H9 (cell line): ENCODE measurements at regions not wholly inside any gene's neighbourhood (a gene's known extent, or its start where the extent isn't known, plus 50 kb on each side); places are given as distances from the start of the nearest gene placed in this dataset.

ENCODE experiments used
- DNase-seq: peaks from one replicate; pipeline ENCODE4 v3.0.0-alpha.2; 2017
- H2AFZ ChIP-seq: one replicate; pipeline ENCODE4 v1.6.1; 2013; ENCODE audit warnings: mild to moderate bottlenecking, low read length, control low read depth, moderate library complexity
- H2AK5ac ChIP-seq: 2 replicates; pipeline ENCODE4 v1.6.1; 2013; ENCODE audit warnings: low read length, control low read depth, mixed read lengths; ENCODE audit not compliant: insufficient read length
- H2BK120ac ChIP-seq: one replicate; pipeline ENCODE4 v1.6.1; 2013; ENCODE audit warnings: low read depth, mild to moderate bottlenecking, low read length, control low read depth, inconsistent platforms; ENCODE audit not compliant: poor library complexity, severe bottlenecking
- H2BK12ac ChIP-seq: 2 replicates; pipeline ENCODE4 v1.6.1; 2013; ENCODE audit warnings: low read length, control low read depth, mixed read lengths, low read depth; ENCODE audit not compliant: insufficient read length
- H2BK15ac ChIP-seq: 2 replicates; pipeline ENCODE4 v1.6.1; 2013; ENCODE audit warnings: low read depth, low read length, control low read depth
- H2BK20ac ChIP-seq: one replicate; pipeline ENCODE4 v1.6.1; 2013; ENCODE audit warnings: low read depth, mild to moderate bottlenecking, low read length, control low read depth, inconsistent platforms; ENCODE audit not compliant: poor library complexity, severe bottlenecking
- H2BK5ac ChIP-seq: 2 replicates; pipeline ENCODE4 v1.6.1; 2013; ENCODE audit warnings: low read length, control low read depth, mixed read lengths; ENCODE audit not compliant: insufficient read length
- H3K14ac ChIP-seq: 2 replicates; pipeline ENCODE4 v1.6.1; 2013; ENCODE audit warnings: low read length, control low read depth; ENCODE audit not compliant: insufficient read depth
- H3K18ac ChIP-seq: 2 replicates; pipeline ENCODE4 v1.6.1; 2013; ENCODE audit warnings: low read depth, mild to moderate bottlenecking, mixed read lengths, low read length, control low read depth; ENCODE audit not compliant: insufficient read length
- H3K23ac ChIP-seq: 2 replicates; pipeline ENCODE4 v1.6.1; 2013; ENCODE audit warnings: low read length, control low read depth, mixed read lengths, low read depth; ENCODE audit not compliant: insufficient read length
- H3K23me2 ChIP-seq: 2 replicates; pipeline ENCODE4 v1.6.1; 2013; ENCODE audit warnings: low read depth, mild to moderate bottlenecking, mixed read lengths, low read length, control low read depth; ENCODE audit not compliant: insufficient read length, poor library complexity, severe bottlenecking
- H3K27ac ChIP-seq: 2 replicates; pipeline ENCODE4 v1.5.1; 2013; ENCODE audit warnings: low read length, control low read depth, mixed read lengths, low read depth; ENCODE audit not compliant: insufficient read length
- H3K27me3 ChIP-seq: 2 replicates; pipeline ENCODE4 v1.6.1; 2013; ENCODE audit warnings: low read length, control low read depth, inconsistent platforms; ENCODE audit not compliant: insufficient read depth
- H3K4ac ChIP-seq: 2 replicates; pipeline ENCODE4 v1.6.1; 2013; ENCODE audit warnings: low read depth, mild to moderate bottlenecking, control low read depth, inconsistent platforms, low read length, moderate library complexity
- H3K4me1 ChIP-seq: 2 replicates; pipeline ENCODE4 v1.6.1; 2013; ENCODE audit warnings: low read length, control low read depth, inconsistent platforms; ENCODE audit not compliant: insufficient read depth
- H3K4me2 ChIP-seq: 2 replicates; pipeline ENCODE4 v1.6.1; 2013; ENCODE audit warnings: low read length, control low read depth, mixed read lengths; ENCODE audit not compliant: insufficient read length, insufficient read depth
- H3K56ac ChIP-seq: 2 replicates; pipeline ENCODE4 v1.6.1; 2013; ENCODE audit warnings: low read depth, mild to moderate bottlenecking, mixed read lengths, low read length, control low read depth; ENCODE audit not compliant: insufficient read length
- H3K79me1 ChIP-seq: 2 replicates; pipeline ENCODE4 v1.6.1; 2013; ENCODE audit warnings: low read depth, mild to moderate bottlenecking, moderate library complexity, low read length, control low read depth, inconsistent platforms; ENCODE audit not compliant: insufficient read depth, poor library complexity, severe bottlenecking
- H3K79me2 ChIP-seq: 2 replicates; pipeline ENCODE4 v1.6.1; 2013; ENCODE audit warnings: low read length, control low read depth, inconsistent platforms; ENCODE audit not compliant: insufficient read depth
- H3K9ac ChIP-seq: 2 replicates; pipeline ENCODE4 v1.6.1; 2013; ENCODE audit warnings: low read length, control low read depth, mixed read lengths; ENCODE audit not compliant: insufficient read length; ENCODE audit errors: extremely low read depth
- H3K9me3 ChIP-seq: one replicate; pipeline ENCODE4 v1.6.1; 2013; ENCODE audit warnings: low read depth, low read length, inconsistent platforms; ENCODE audit not compliant: control insufficient read depth
- H3T11ph ChIP-seq: one replicate; pipeline ENCODE4 v1.6.1; 2013; ENCODE audit warnings: mild to moderate bottlenecking, low read length, control low read depth, inconsistent platforms
- H4K20me1 ChIP-seq: one replicate; pipeline ENCODE4 v1.6.1; 2013; ENCODE audit not compliant: control insufficient read depth, insufficient read length, insufficient read depth
- H4K5ac ChIP-seq: 2 replicates; pipeline ENCODE4 v1.6.1; 2013; ENCODE audit warnings: low read depth, mild to moderate bottlenecking, mixed read lengths, low read length, control low read depth; ENCODE audit not compliant: insufficient read length
- H4K8ac ChIP-seq: replicated peaks from 2 replicates; pipeline ENCODE4 v1.6.1; 2013; ENCODE audit warnings: low read length, control low read depth, mixed read lengths, low read depth; ENCODE audit not compliant: insufficient read length
- H4K91ac ChIP-seq: 2 replicates; pipeline ENCODE4 v1.6.1; 2013; ENCODE audit warnings: low read depth, mild to moderate bottlenecking, moderate library complexity, mixed read lengths, low read length, control low read depth; ENCODE audit not compliant: insufficient read length
- H3K27ac Mint-ChIP-seq, 3 experiments: 2 replicates in 2 of 3; 3 replicates in 1 of 3; pipeline ENCODE4 v1.8.0; 2020 to 2021; ENCODE audit warnings: mixed read lengths in 3 of 3, mild to moderate bottlenecking in 1 of 3, moderate library complexity in 1 of 3
- H3K27me3 Mint-ChIP-seq: 2 replicates; pipeline ENCODE4 v1.8.0; 2021; ENCODE audit warnings: low read depth, mild to moderate bottlenecking, moderate library complexity, mixed read lengths
- H3K36me3 Mint-ChIP-seq, 3 experiments: 2 replicates in 2 of 3; 3 replicates in 1 of 3; pipeline ENCODE4 v1.8.0; 2020 to 2021; ENCODE audit warnings: low read depth in 3 of 3, mixed read lengths in 3 of 3; ENCODE audit not compliant: insufficient read depth in 1 of 3
- H3K4me1 Mint-ChIP-seq, 2 experiments: 2 replicates each; pipeline ENCODE4 v1.8.0; 2020; ENCODE audit warnings: mixed read lengths in 2 of 2
- H3K4me3 Mint-ChIP-seq, 2 experiments: 2 replicates in 1 of 2; 3 replicates in 1 of 2; pipeline ENCODE4 v1.8.0; 2020 to 2021; ENCODE audit warnings: mild to moderate bottlenecking in 2 of 2, mixed read lengths in 2 of 2, moderate library complexity in 1 of 2
- H3K9me3 Mint-ChIP-seq, 2 experiments: 2 replicates in 1 of 2; 3 replicates in 1 of 2; pipeline ENCODE4 v1.8.0; 2020; ENCODE audit warnings: mild to moderate bottlenecking in 2 of 2, mixed read lengths in 2 of 2, moderate library complexity in 1 of 2
- CTCF ChIP-seq: fragments of 200-600 bp; sonication (generic); conservative IDR thresholded peaks from 3 replicates; pipeline ENCODE4 v1.8.0; 2021; ENCODE audit warnings: antibody characterized with exemption, mild to moderate bottlenecking
- WGBS: extraction: QIAGEN DNeasy Blood & Tissue Kit; methylation state at CpG from one replicate; pipeline ENCODE4 v1.1.7; 2013; ENCODE audit warnings: missing lambda C conversion rate, low lambda C conversion rate, mixed read lengths; ENCODE audit not compliant: insufficient read length; ENCODE audit errors: extremely low coverage; 5-methylcytosine and 5-hydroxymethylcytosine counted together

- no peaks in the 10 kb centered on the region for H3K79me1 ChIP-seq
- H3K9ac ChIP-seq = no peak overlapping the region
- H4K20me1 ChIP-seq = no peaks in the 10 kb centered on the region
- no peak overlapping the region for H2BK120ac ChIP-seq
- H2BK5ac ChIP-seq = no peak overlapping the region
- H3K27me3 ChIP-seq = no peaks in the 10 kb centered on the region
- no peak overlapping the region for H3T11ph ChIP-seq
- no peak overlapping the region for H2BK20ac ChIP-seq
- H3K4me1 Mint-ChIP-seq = peaks cover 5% of the 10 kb centered on the region in 2 experiments; a peak in 3 of 4 replicates
- H3K9me3 Mint-ChIP-seq = peaks cover 5 to 6% of the 10 kb centered on the region in 2 experiments; a peak in 3 of 5 replicates
- no peak overlapping the region for H3K18ac ChIP-seq
- DNase-seq = no peak
- H3K56ac ChIP-seq = no peak overlapping the region
- H3K9me3 ChIP-seq = no peaks in the 10 kb centered on the region
- no peak overlapping the region for H3K27ac ChIP-seq
- no peak overlapping the region for H4K8ac ChIP-seq
- H2BK15ac ChIP-seq = no peak overlapping the region
- no peak overlapping the region for H4K5ac ChIP-seq
- no peaks in the 10 kb centered on the region for H3K23me2 ChIP-seq
- no peak overlapping the region for H2BK12ac ChIP-seq
- H3K4ac ChIP-seq = no peak overlapping the region
- no CpG with 5 or more reads among the region's 4 CpGs for WGBS
- TF ChIP-seq CTCF = no peak
- H3K36me3 Mint-ChIP-seq = 0 out of 7 replicates have a peak, but pooled peaks cover 0 to 5% (median 0%) of the 10 kb centered on the region in 3 experiments
- 0 out of 2 replicates have a peak, but pooled peaks cover 2% of the 10 kb centered on the region for H3K4me1 ChIP-seq
- no peak overlapping the region for H3K4me3 Mint-ChIP-seq
- H2AFZ ChIP-seq = no peak overlapping the region
- H3K23ac ChIP-seq = no peak overlapping the region
- H3K79me2 ChIP-seq = no peaks in the 10 kb centered on the region
- no peak overlapping the region for H4K91ac ChIP-seq
- no peak overlapping the region for H3K27ac Mint-ChIP-seq
- no peak overlapping the region for H3K14ac ChIP-seq
- H3K4me2 ChIP-seq = no peak overlapping the region
- no peaks in the 10 kb centered on the region; the same call in 1 of the 2 replicates for H3K27me3 Mint-ChIP-seq
- no peak overlapping the region for H2AK5ac ChIP-seq
Measured at GRCh38 chr9:23447944-23448343, 378.1 kb downstream of the ELAVL2 start.
